ENCODE measurements at regions not wholly inside any gene's neighbourhood (a gene's known extent, or its start where the extent isn't known, plus 50 kb on each side); places are given as distances from the start of the nearest gene placed in this dataset.
"Not testable (repeated sequence)": the region's sequence is repeated elsewhere in the genome, so short reads cannot be mapped to it uniquely, and the experiment has no call there.

DNA sequence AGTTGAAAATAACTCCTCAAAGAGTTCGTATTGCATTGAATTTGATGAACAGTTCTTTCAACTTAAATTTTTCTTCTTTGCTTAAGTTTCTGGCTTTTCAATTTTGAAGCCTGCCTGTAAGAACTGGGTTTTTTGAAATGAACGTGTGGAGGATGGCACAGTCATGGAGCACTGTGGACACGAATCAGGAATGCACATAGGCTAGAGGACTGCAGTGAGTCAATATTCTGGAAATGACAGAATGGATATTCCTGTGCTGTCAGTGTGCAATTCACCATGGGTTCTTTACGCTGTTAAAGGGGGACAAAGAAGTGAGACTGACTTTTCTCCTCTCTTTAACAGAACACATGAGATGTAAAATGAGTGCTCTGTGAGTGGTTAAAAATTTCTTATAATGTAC, 368.0 kb upstream of the AGA start:
- Histone ChIP-seq H3K9me3 (no peaks in the 10 kb centered on the region), H3K4me1 (no peaks in the 10 kb centered on the region), H3K4me3 (no peak overlapping the region), H3K27ac (no peak overlapping the region), H3K36me3 (no peaks in the 10 kb centered on the region), H3K27me3 (no peaks in the 10 kb centered on the region)
- no peak for DNase-seq
- ATAC-seq: no peak
- TF ChIP-seq CTCF (IDR thresholded peaks at IDR 0.05): no peak
- intact Hi-C loops (cut with DNase I): no loop called here

DNA sequence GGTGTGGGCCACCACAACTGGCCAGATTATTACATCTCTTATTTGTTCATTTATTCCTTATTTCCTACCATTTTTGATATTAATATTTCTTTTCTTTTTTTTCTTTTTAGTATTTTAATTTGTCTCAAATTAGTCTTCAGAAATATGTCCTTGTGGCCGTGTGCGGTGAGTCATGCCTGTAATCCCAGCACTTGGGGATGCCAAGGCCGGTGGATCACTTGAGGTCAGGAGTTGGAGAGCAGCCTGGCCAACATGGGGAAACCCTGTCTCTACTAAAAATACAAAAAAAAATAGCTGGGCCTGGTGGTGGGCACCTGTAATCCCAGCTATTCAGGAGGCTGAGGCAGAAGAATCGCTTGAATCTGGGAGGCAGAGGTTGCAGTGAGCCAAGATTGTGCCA, 376.2 kb upstream of the AGA start:
- DNase-seq; intact Hi-C loops (cut with DNase I); H3K4me1 ChIP-seq; ATAC-seq; H3K9me3 ChIP-seq; H3K36me3 ChIP-seq; H3K4me3 ChIP-seq; H3K27me3 ChIP-seq; H3K27ac ChIP-seq: not testable (repeated sequence)

DNA sequence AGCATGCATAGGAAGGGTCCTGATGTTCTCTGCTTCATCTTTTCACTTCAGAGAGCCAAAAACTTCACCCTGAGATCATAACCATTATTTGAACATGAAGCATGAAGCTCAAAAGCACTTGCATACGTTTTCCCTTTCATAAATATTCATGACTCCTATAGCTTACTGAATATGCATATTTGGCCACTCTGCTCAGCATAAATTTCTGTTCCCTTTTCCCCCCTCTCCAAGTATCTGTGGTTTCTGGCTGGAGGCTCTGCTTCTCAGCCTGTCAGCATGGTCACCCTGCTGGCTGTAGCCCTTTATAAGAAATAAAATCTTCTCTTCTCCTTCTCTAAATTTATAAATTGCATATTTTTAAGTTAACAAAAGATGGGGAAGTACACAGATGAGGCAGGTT, 384.7 kb upstream of the AGA start:
- ATAC-seq (no peak), DNase-seq (no peak)
- H3K27me3 ChIP-seq: no peaks in the 10 kb centered on the region
- no peaks in the 10 kb centered on the region for H3K9me3 ChIP-seq
- no peak overlapping the region for H3K27ac ChIP-seq
- intact Hi-C loops (cut with DNase I): no loop called here
- H3K4me1 ChIP-seq: no peaks in the 10 kb centered on the region
- H3K36me3 ChIP-seq: no peaks in the 10 kb centered on the region
- H3K4me3 ChIP-seq: no peak overlapping the region
- TF ChIP-seq CTCF (IDR thresholded peaks at IDR 0.05): no peak

GRCh38 chr4:177841258-177841657, 399.0 kb upstream of the AGA start:
- ATAC-seq (no peak), DNase-seq (no peak)
- no peaks in the 10 kb centered on the region for H3K9me3 ChIP-seq
- no peak overlapping the region for H3K27ac ChIP-seq
- TF ChIP-seq CTCF (IDR thresholded peaks at IDR 0.05): no peak
- no peaks in the 10 kb centered on the region for H3K4me1 ChIP-seq
- no peaks in the 10 kb centered on the region for H3K36me3 ChIP-seq
- intact Hi-C loops (cut with DNase I): no loop called here
- H3K4me3 ChIP-seq: no peak overlapping the region
- H3K27me3 ChIP-seq: no peaks in the 10 kb centered on the region

DNA sequence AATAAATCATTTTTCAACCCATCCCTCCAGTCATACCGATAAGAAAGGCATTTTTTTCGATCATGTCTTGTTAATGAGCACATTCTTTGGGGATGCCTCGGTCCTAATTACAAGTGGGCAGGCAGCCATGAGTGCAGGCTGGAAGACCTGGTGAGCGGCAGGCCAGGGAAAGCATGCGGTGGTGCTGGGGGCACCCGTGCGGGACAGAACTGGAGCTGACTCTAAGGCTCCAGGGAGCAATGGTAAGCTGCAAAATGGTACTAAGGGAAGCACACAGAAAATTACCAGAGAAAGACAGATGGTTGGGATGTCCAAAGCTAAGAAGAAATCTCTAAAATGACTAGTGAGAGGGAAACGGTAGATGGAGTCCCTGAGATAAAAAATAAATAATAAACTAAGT, 411.0 kb upstream of the AGA start:
- Histone ChIP-seq H3K27me3 (no peaks in the 10 kb centered on the region), H3K36me3 (no peaks in the 10 kb centered on the region), H3K27ac (no peak overlapping the region), H3K4me3 (no peak overlapping the region), H3K9me3 (no peaks in the 10 kb centered on the region), H3K4me1 (no peaks in the 10 kb centered on the region)
- intact Hi-C loops (cut with DNase I): no loop called here
- ATAC-seq: no peak
- DNase-seq: no peak
- TF ChIP-seq CTCF (IDR thresholded peaks at IDR 0.05): no peak

- no peaks in the 10 kb centered on the region for H3K9me3 ChIP-seq
- no peaks in the 10 kb centered on the region for H3K27me3 ChIP-seq
- H3K4me3 ChIP-seq: no peak overlapping the region
- ATAC-seq (no peak), DNase-seq (no peak)
- H3K27ac ChIP-seq: no peak overlapping the region
- intact Hi-C loops (cut with DNase I): no loop called here
- no peaks in the 10 kb centered on the region for H3K36me3 ChIP-seq
- H3K4me1 ChIP-seq: no peaks in the 10 kb centered on the region
- no peak for TF ChIP-seq CTCF (IDR thresholded peaks at IDR 0.05)
These were observed 413.4 kb upstream of the AGA start for GRCh38 chr4:177855507-177856197.
